Neural progenitor cell (in vitro differentiated cells): ENCODE measurements at regions not wholly inside any gene's neighbourhood (a gene's known extent, or its start where the extent isn't known, plus 50 kb on each side); places are given as distances from the start of the nearest gene placed in this dataset.

ENCODE experiments used
- CTCF ChIP-seq: fragments of 200-600 bp; sonication (generic); IDR thresholded peaks from 2 replicates; pipeline ENCODE4 v1.5.1; 2017; ENCODE audit warnings: antibody characterized with exemption, mild to moderate bottlenecking
- EZH2 ChIP-seq: fragments of 200-600 bp; sonication (generic); IDR thresholded peaks from 2 replicates; pipeline ENCODE4 v1.6.1; 2017; ENCODE audit warnings: antibody characterized with exemption, mild to moderate bottlenecking, moderate library complexity
- EZH2phosphoT487 ChIP-seq: fragments of 200-600 bp; sonication (generic); IDR thresholded peaks from 2 replicates; pipeline ENCODE4 v1.6.1; 2017; ENCODE audit warnings: antibody characterized with exemption

- TF ChIP-seq EZH2 (no peak), CTCF (no peak), EZH2phosphoT487 (no peak)
These were observed 1104.6 kb upstream of the MAP3K7 start for GRCh38 chr6:91691449-91691848.
